PC-9 (cell line): ENCODE measurements at regions not wholly inside any gene's neighbourhood (a gene's known extent, or its start where the extent isn't known, plus 50 kb on each side); places are given as distances from the start of the nearest gene placed in this dataset.

Experiments used
- BruUV-seq: library from RNA; stranded (reverse); fragments of 400-500 nt; replicated peaks from 2 replicates; lab custom pipeline; 2021; lab: Mats Ljungman, UMichigan
- CTCF ChIA-PET: fragments of 300-600 bp; sonication (Branson Sonifier 250); formaldehyde crosslinking; loops from one replicate; lab custom pipeline; 2022; ENCODE audit warnings: antibody characterized with exemption; lab: Charles Lee
- POLR2A ChIA-PET: fragments of 300-600 bp; sonication (Branson Sonifier 250); formaldehyde crosslinking; loops from one replicate; lab custom pipeline; 2022; ENCODE audit warnings: antibody characterized with exemption; ENCODE audit not compliant: unreplicated experiment; lab: Charles Lee
- DNase-seq, 2 experiments: peaks; one replicate each; pipeline versions ENCODE4 v3.0.0 to v3.0.0-alpha.2; 2015 to 2022; ENCODE audit warnings: mixed read lengths in 1 of 2
- H2AFZ ChIP-seq: fragments of 200-600 bp; sonication (generic); 2 replicates; pipeline ENCODE4 v1.8.1; 2017; ENCODE audit warnings: antibody characterized with exemption
- H3F3A ChIP-seq: fragments of 200-600 bp; sonication (generic); 2 replicates; pipeline ENCODE4 v1.8.1; 2017; ENCODE audit warnings: antibody characterized with exemption, mild to moderate bottlenecking, low read depth; ENCODE audit not compliant: insufficient read depth
- H3K27ac ChIP-seq: fragments of 200-600 bp; sonication (generic); 2 replicates; pipeline ENCODE4 v1.6.1; 2016; ENCODE audit warnings: mixed run types
- H3K27me3 ChIP-seq: fragments of 200-600 bp; sonication (generic); 2 replicates; pipeline ENCODE4 v1.6.1; 2016; ENCODE audit warnings: low read depth, mixed run types; ENCODE audit not compliant: insufficient read depth
- H3K36me3 ChIP-seq: fragments of 200-600 bp; sonication (generic); 2 replicates; pipeline ENCODE4 v1.6.1; 2016; ENCODE audit warnings: low read depth, mixed run types
- H3K4me1 ChIP-seq: fragments of 200-600 bp; sonication (generic); replicated peaks from 2 replicates; pipeline ENCODE4 v1.6.1; 2016; ENCODE audit warnings: mixed run types; ENCODE audit not compliant: insufficient read depth
- H3K4me2 ChIP-seq: fragments of 200-600 bp; sonication (generic); 2 replicates; pipeline ENCODE4 v1.6.1; 2017; ENCODE audit warnings: mixed run types
- H3K4me3 ChIP-seq: fragments of 200-600 bp; sonication (generic); 2 replicates; pipeline ENCODE4 v1.6.1; 2016; ENCODE audit warnings: mixed run types
- H3K79me2 ChIP-seq: fragments of 200-600 bp; sonication (generic); 2 replicates; pipeline ENCODE4 v1.6.1; 2017; ENCODE audit warnings: low read depth, mixed run types
- H3K9me2 ChIP-seq: fragments of 200-600 bp; sonication (generic); 2 replicates; pipeline ENCODE4 v1.8.1; 2017; ENCODE audit warnings: mild to moderate bottlenecking; ENCODE audit not compliant: insufficient read depth
- H3K9me3 ChIP-seq: fragments of 200-600 bp; sonication (generic); 2 replicates; pipeline ENCODE4 v1.8.1; 2016; ENCODE audit warnings: low read depth; ENCODE audit not compliant: insufficient read depth
- H4K20me1 ChIP-seq: fragments of 200-600 bp; sonication (generic); 2 replicates; pipeline ENCODE4 v1.8.1; 2017; ENCODE audit not compliant: insufficient read depth
- CTCF ChIP-seq: fragments of 200-600 bp; sonication (generic); conservative IDR thresholded peaks from 2 replicates; pipeline ENCODE4 v1.6.1; 2017; ENCODE audit warnings: mixed run types, antibody characterized with exemption, mild to moderate bottlenecking, moderate library complexity
- EZH2 ChIP-seq: fragments of 200-600 bp; sonication (generic); IDR thresholded peaks from 2 replicates; pipeline ENCODE4 v1.8.0; 2017; ENCODE audit warnings: antibody characterized with exemption, low read depth
- intact Hi-C: fragments of 100-400 bp; cut with micrococcal nuclease; formaldehyde crosslinking; loops from one replicate; pipeline ENCODE4 v1.10.0; 2022; ENCODE audit not compliant: unreplicated experiment

- Histone ChIP-seq H3K4me2 (no peak overlapping the region), H2AFZ (no peak overlapping the region), H3K9me2 (no peaks in the 10 kb centered on the region), H4K20me1 (no peaks in the 10 kb centered on the region), H3F3A (no peaks in the 10 kb centered on the region), H3K4me1 (no peaks in the 10 kb centered on the region), H3K36me3 (no peaks in the 10 kb centered on the region), H3K4me3 (no peak overlapping the region), H3K9me3 (no peaks in the 10 kb centered on the region), H3K79me2 (no peaks in the 10 kb centered on the region), H3K27ac (no peak overlapping the region), H3K27me3 (no peaks in the 10 kb centered on the region)
- TF ChIP-seq CTCF (no peak), EZH2 (no peak)
- CTCF ChIA-PET, result no interaction called here
- no TSS peak for BruUV-seq
- intact Hi-C loops, result no loop called here
- no peak for DNase-seq
- POLR2A ChIA-PET, result no interaction called here
Observed at GRCh38 chr9:2385746-2386145, 235.8 kb upstream of the VLDLR start.

GRCh38 chr9:2386566-2386965 is 235.0 kb upstream of the VLDLR start:
- H2AFZ ChIP-seq, result no peak overlapping the region
- BruUV-seq, result no TSS peak
- no peak for DNase-seq

GRCh38 chr9:2387166-2387565 is 234.4 kb upstream of the VLDLR start:
- TF ChIP-seq CTCF, result no peak
- no peak for TF ChIP-seq EZH2
- no peak overlapping the region for H3K4me2 ChIP-seq
- H4K20me1 ChIP-seq, result no peaks in the 10 kb centered on the region
- no peaks in the 10 kb centered on the region for H3K9me2 ChIP-seq
- no peaks in the 10 kb centered on the region for H3K36me3 ChIP-seq
- H3K79me2 ChIP-seq, result no peaks in the 10 kb centered on the region
- BruUV-seq, result no TSS peak
- intact Hi-C loops, result no loop called here
- no peaks in the 10 kb centered on the region for H3K4me1 ChIP-seq
- no peak overlapping the region for H3K27ac ChIP-seq
- H3K27me3 ChIP-seq, result no peaks in the 10 kb centered on the region
- POLR2A ChIA-PET, result no interaction called here
- no peaks in the 10 kb centered on the region for H3F3A ChIP-seq
- CTCF ChIA-PET, result no interaction called here
- no peak overlapping the region for H3K4me3 ChIP-seq
- no peak overlapping the region for H2AFZ ChIP-seq
- no peaks in the 10 kb centered on the region for H3K9me3 ChIP-seq
- DNase-seq, result no peak

More at GRCh38 chr9:2386566-2386965, 235.0 kb upstream of the VLDLR start:
- intact Hi-C loops, result no loop called here
- no peaks in the 10 kb centered on the region for H3F3A ChIP-seq
- no peak for TF ChIP-seq CTCF
- TF ChIP-seq EZH2, result no peak
- H3K4me3 ChIP-seq, result no peak overlapping the region
- no peaks in the 10 kb centered on the region for H3K27me3 ChIP-seq
- H3K27ac ChIP-seq, result no peak overlapping the region
- no peaks in the 10 kb centered on the region for H3K9me3 ChIP-seq
- no peaks in the 10 kb centered on the region for H3K36me3 ChIP-seq
- no peaks in the 10 kb centered on the region for H4K20me1 ChIP-seq
- no peaks in the 10 kb centered on the region for H3K79me2 ChIP-seq
- POLR2A ChIA-PET, result no interaction called here
- CTCF ChIA-PET, result no interaction called here
- no peaks in the 10 kb centered on the region for H3K9me2 ChIP-seq
- no peak overlapping the region for H3K4me2 ChIP-seq
- H3K4me1 ChIP-seq, result no peaks in the 10 kb centered on the region
